NB4 (cell line): ENCODE measurements at regions not wholly inside any gene's neighbourhood (a gene's known extent, or its start where the extent isn't known, plus 50 kb on each side); places are given as distances from the start of the nearest gene placed in this dataset.

ENCODE experiments used
- DNase-seq: peaks from one replicate; pipeline ENCODE4 v3.0.0; 2010; ENCODE audit warnings: low read depth
- H3K4me3 ChIP-seq: one replicate; pipeline ENCODE4 v1.5.1; 2011; ENCODE audit warnings: mild to moderate bottlenecking, low read depth, low read length, moderate library complexity
- MAX ChIP-seq: IDR thresholded peaks from 2 replicates; pipeline ENCODE4 v1.6.1; 2011; ENCODE audit warnings: low read depth, low read length
- MYC ChIP-seq: IDR thresholded peaks from 2 replicates; pipeline ENCODE4 v1.6.1; 2011; ENCODE audit warnings: low read depth, low read length
- POLR2A ChIP-seq: IDR thresholded peaks from 2 replicates; pipeline ENCODE4 v1.6.1; 2011; ENCODE audit warnings: mild to moderate bottlenecking; ENCODE audit not compliant: insufficient read length; ENCODE audit errors: extremely low read depth
- TF ChIP-seq, protein P1 (sequence below): IDR thresholded peaks from one replicate; pipeline ENCODE4 v1.5.1; 2012; ENCODE audit warnings: low read depth, low read length

DNA sequence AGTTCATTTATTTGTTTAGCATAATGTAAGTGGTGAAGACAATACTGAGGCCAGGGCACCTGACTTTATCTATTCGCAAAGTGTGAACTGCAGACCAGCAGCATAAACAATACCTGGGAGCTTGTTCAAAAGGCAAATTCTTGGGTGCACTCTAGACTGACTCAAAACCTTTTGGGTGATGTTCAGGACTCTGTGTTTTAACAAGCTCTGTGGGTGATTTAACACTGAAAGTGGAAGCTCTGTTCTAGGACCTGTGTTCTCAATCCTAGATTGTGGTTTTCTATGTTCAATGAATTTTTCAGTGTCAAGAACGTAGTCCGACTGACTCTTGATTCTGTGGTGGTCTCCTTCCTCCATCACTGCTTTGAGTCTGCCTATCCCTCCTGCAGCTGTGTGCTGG lies 71.9 kb downstream of the GPR88 start:
- TF ChIP-seq MYC (no peak), POLR2A (no peak), MAX (no peak)
- TF ChIP-seq, protein P1, sequence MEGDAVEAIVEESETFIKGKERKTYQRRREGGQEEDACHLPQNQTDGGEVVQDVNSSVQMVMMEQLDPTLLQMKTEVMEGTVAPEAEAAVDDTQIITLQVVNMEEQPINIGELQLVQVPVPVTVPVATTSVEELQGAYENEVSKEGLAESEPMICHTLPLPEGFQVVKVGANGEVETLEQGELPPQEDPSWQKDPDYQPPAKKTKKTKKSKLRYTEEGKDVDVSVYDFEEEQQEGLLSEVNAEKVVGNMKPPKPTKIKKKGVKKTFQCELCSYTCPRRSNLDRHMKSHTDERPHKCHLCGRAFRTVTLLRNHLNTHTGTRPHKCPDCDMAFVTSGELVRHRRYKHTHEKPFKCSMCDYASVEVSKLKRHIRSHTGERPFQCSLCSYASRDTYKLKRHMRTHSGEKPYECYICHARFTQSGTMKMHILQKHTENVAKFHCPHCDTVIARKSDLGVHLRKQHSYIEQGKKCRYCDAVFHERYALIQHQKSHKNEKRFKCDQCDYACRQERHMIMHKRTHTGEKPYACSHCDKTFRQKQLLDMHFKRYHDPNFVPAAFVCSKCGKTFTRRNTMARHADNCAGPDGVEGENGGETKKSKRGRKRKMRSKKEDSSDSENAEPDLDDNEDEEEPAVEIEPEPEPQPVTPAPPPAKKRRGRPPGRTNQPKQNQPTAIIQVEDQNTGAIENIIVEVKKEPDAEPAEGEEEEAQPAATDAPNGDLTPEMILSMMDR = no peak
- H3K4me3 ChIP-seq = no peak overlapping the region
- DNase-seq = no peak

- DNase-seq = no peak
- H3K4me3 ChIP-seq = no peak overlapping the region
- TF ChIP-seq, protein P1 = no peak
- TF ChIP-seq MAX (no peak), POLR2A (no peak), MYC (no peak)
Observed at GRCh38 chr1:100611086-100611485, 73.1 kb downstream of the GPR88 start.

GRCh38 chr1:100612540-100612939 lies 74.6 kb downstream of the GPR88 start:
- no peak for DNase-seq
- no peak overlapping the region for H3K4me3 ChIP-seq
- TF ChIP-seq, protein P1 = no peak
- TF ChIP-seq MAX (no peak), POLR2A (no peak), MYC (no peak)

- no peak for DNase-seq
- TF ChIP-seq, protein P1 = no peak
- TF ChIP-seq MYC = no peak
- TF ChIP-seq POLR2A = no peak
- TF ChIP-seq MAX = no peak
- no peak overlapping the region for H3K4me3 ChIP-seq
Observed at GRCh38 chr1:100613817-100614559, 76.0 kb downstream of the GPR88 start.

DNA sequence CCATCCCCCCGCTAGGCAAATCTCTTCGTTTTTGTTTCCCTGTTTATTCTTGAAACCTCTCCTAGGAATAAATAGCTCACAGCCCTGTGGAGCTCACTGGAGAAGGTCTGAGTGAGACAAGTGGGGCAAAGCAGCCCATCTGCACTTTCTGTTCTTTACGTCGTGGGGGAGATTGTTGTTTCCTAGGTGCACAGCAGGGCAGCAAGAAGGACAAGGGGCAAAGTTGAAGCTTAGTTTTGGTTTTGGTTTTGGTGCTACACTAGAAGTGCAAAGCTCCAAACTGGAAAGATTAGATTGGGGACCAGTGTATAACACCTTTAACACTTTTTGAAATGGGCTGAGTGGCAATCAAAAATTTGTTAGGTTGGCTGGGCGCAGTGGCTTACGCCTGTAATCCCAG lies 76.6 kb downstream of the GPR88 start:
- no peak for DNase-seq
- TF ChIP-seq MYC = no peak

GRCh38 chr1:100615686-100616085 lies 77.7 kb downstream of the GPR88 start:
- TF ChIP-seq MYC (no peak), MAX (no peak), POLR2A (no peak)
- TF ChIP-seq, protein P1 = no peak
- no peak overlapping the region for H3K4me3 ChIP-seq
- no peak for DNase-seq

More for the DNA sequence above, 76.6 kb downstream of the GPR88 start:
- H3K4me3 ChIP-seq = no peak overlapping the region
